ENCODE measurements at regions not wholly inside any gene's neighbourhood (a gene's known extent, or its start where the extent isn't known, plus 50 kb on each side); places are given as distances from the start of the nearest gene placed in this dataset.
"Not testable (repeated sequence)": the region's sequence is repeated elsewhere in the genome, so short reads cannot be mapped to it uniquely, and the experiment has no call there.

DNA sequence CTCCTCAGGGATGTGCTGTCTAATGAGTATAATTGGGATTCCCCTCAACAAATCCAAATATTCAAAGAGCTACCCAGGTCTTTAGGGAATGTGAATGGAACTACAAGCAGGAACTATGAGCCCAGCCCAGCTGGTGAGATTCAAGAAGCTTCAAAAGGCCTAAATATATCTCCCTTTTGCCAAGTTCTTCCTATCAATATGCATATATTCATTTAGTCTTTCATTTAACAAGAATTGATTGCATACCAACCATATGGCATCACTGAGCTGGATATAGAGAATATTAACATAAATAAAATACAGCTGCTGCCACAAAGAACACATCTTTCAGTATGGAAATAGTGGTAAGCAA is 58.9 kb upstream of the PRSS23 start:
- no peaks in the 10 kb centered on the region for H3K36me3 ChIP-seq (ENCODE audit: insufficient read depth, low read length)
- no peak for DNase-seq
- ChIA-PET CTCF (no interaction called here), POLR2A (no interaction called here)
- H3K9me3 ChIP-seq (ENCODE audit: low read length), result no peaks in the 10 kb centered on the region
- H3K27me3 ChIP-seq (ENCODE audit: insufficient read depth, low read length, poor library complexity, severe bottlenecking), result no peaks in the 10 kb centered on the region
- H3K4me1 ChIP-seq (ENCODE audit: insufficient read depth, low read length), result no peaks in the 10 kb centered on the region
- Mint-ChIP-seq H3K4me1 (no peaks in the 10 kb centered on the region), H3K27ac (no peak overlapping the region), H3K27me3 (peaks cover 8 to 13% of the 10 kb centered on the region in 2 donors), H3K36me3 (no peaks in the 10 kb centered on the region), H3K9me3 (peaks cover 0 to 3% (median 0%) of the 10 kb centered on the region in 5 donors), H3K4me3 (no peak overlapping the region)
- H3K27ac ChIP-seq (ENCODE audit: low read depth, low read length), result peak overlapping the region; percentile 16
- no peak overlapping the region for H3K4me3 ChIP-seq (ENCODE audit: low read length)

DNA sequence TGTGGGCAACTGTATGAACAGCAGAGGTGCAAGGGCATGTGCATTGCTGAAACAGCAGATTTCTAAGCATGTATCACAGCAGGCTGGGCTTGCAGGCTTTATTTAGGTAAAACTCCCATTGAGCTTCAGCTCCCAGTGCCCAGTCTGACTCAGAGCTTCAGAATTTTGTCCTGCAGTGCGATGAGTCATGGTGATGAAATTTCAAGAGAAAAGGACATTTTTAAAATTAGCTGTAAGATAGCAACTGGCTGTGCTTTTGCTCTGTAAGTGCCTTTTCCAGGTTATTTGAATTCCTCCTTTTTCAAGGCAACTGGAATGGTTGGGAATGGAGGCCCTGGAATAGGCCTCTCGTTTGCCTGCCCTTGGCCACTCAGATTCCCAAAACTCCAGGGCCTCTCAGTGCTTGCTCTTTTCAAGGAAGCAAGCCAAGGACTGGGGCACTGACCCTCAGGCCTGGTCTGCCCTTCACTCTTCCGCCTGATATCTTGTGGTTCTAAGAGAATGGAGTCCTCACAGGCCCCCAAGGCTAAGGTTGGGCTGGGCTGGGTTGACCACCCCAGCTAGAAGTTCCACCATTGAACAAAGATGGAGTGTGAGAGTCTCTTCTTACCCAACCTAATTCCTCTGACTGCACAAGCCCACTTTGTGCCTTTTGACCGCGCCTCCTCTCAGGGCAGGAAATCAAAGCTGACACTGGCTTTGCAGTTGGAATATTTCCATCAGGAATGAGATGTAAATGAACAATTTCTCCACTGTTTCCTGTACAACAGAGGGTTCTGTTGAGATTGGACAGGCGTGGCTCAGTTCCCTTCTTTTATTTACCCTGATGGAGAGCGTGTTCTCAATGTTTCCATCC is 59.5 kb upstream of the PRSS23 start:
- no peak overlapping the region for H3K4me3 Mint-ChIP-seq
- H3K27ac ChIP-seq (ENCODE audit: low read depth, low read length), result peak overlapping the region; percentile 16
- peaks cover 8 to 13% of the 10 kb centered on the region in 2 donors for H3K27me3 Mint-ChIP-seq
- H3K36me3 ChIP-seq (ENCODE audit: insufficient read depth, low read length), result no peaks in the 10 kb centered on the region
- ChIA-PET POLR2A (no interaction called here), CTCF (no interaction called here)
- H3K9me3 Mint-ChIP-seq, result peaks cover 0 to 3% (median 0%) of the 10 kb centered on the region in 5 donors
- no peaks in the 10 kb centered on the region for H3K9me3 ChIP-seq (ENCODE audit: low read length)
- H3K27ac Mint-ChIP-seq, result no peak overlapping the region
- DNase-seq, result no peak
- no peaks in the 10 kb centered on the region for H3K4me1 Mint-ChIP-seq
- H3K27me3 ChIP-seq (ENCODE audit: insufficient read depth, low read length, poor library complexity, severe bottlenecking), result no peaks in the 10 kb centered on the region
- H3K36me3 Mint-ChIP-seq, result no peaks in the 10 kb centered on the region
- H3K4me3 ChIP-seq (ENCODE audit: low read length), result no peak overlapping the region
- H3K4me1 ChIP-seq (ENCODE audit: insufficient read depth, low read length), result no peaks in the 10 kb centered on the region

GRCh38 chr11:86738568-86738967 is 61.8 kb upstream of the PRSS23 start:
- Mint-ChIP-seq H3K27ac (peak overlapping the region in 1 of 8 donors; percentile 41), H3K36me3 (no peaks in the 10 kb centered on the region)
- POLR2A ChIA-PET, result no interaction called here

DNA sequence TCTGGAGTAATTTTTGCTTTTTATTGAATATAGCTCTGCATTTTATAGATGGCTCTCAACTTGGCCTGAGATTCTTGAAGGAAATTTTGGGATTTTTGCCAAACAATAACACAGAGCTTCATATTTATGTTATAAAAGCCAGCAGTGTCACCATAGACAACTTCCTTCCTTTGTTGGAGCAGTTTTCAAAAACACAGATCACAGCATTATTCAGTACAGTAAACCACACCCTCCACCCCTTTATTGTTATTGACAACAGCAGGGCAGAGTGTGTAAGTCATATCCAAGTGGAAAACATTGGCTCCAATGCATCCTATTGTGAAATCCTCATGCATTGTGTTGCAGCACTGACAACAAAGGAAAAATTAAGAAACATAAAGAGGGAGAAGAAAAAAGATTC is 62.6 kb upstream of the PRSS23 start:
- H3K4me3 ChIP-seq (ENCODE audit: low read length), result no peak overlapping the region
- Mint-ChIP-seq H3K9me3 (peaks cover 0 to 3% (median 0%) of the 10 kb centered on the region in 5 donors), H3K36me3 (no peaks in the 10 kb centered on the region), H3K4me1 (no peaks in the 10 kb centered on the region), H3K27me3 (peaks cover 7% of the 10 kb centered on the region in 2 donors), H3K4me3 (no peak overlapping the region), H3K27ac (no peak overlapping the region)
- no peak overlapping the region for H3K27ac ChIP-seq (ENCODE audit: low read depth, low read length)
- H3K27me3 ChIP-seq (ENCODE audit: insufficient read depth, low read length, poor library complexity, severe bottlenecking), result no peaks in the 10 kb centered on the region
- CTCF ChIA-PET, result no interaction called here
- no peaks in the 10 kb centered on the region for H3K36me3 ChIP-seq (ENCODE audit: insufficient read depth, low read length)
- no peak for DNase-seq
- H3K9me3 ChIP-seq (ENCODE audit: low read length), result no peaks in the 10 kb centered on the region
- H3K4me1 ChIP-seq (ENCODE audit: insufficient read depth, low read length), result no peaks in the 10 kb centered on the region
- POLR2A ChIA-PET, result no interaction called here

More at GRCh38 chr11:86738568-86738967, 61.8 kb upstream of the PRSS23 start:
- no peaks in the 10 kb centered on the region for H3K9me3 ChIP-seq (ENCODE audit: low read length)
- peaks cover 8 to 10% of the 10 kb centered on the region in 2 donors for H3K27me3 Mint-ChIP-seq
- H3K9me3 Mint-ChIP-seq, result peaks cover 0 to 3% (median 0%) of the 10 kb centered on the region in 5 donors
- DNase-seq, result no peak
- CTCF ChIA-PET, result no interaction called here
- no peaks in the 10 kb centered on the region for H3K27me3 ChIP-seq (ENCODE audit: insufficient read depth, low read length, poor library complexity, severe bottlenecking)
- no peaks in the 10 kb centered on the region for H3K36me3 ChIP-seq (ENCODE audit: insufficient read depth, low read length)
- no peaks in the 10 kb centered on the region for H3K4me1 ChIP-seq (ENCODE audit: insufficient read depth, low read length)
- no peaks in the 10 kb centered on the region for H3K4me1 Mint-ChIP-seq
- H3K27ac ChIP-seq (ENCODE audit: low read depth, low read length), result no peak overlapping the region
- H3K4me3 Mint-ChIP-seq, result no peak overlapping the region
- no peak overlapping the region for H3K4me3 ChIP-seq (ENCODE audit: low read length)

GRCh38 chr11:86737230-86737629 is 63.1 kb upstream of the PRSS23 start:
- CTCF ChIA-PET, result no interaction called here
- Histone ChIP-seq H3K9me3 (ENCODE audit: low read length) (no peaks in the 10 kb centered on the region), H3K4me1 (ENCODE audit: insufficient read depth, low read length) (no peaks in the 10 kb centered on the region), H3K4me3 (ENCODE audit: low read length) (no peak overlapping the region), H3K27ac (ENCODE audit: low read depth, low read length) (no peak overlapping the region), H3K36me3 (ENCODE audit: insufficient read depth, low read length) (no peaks in the 10 kb centered on the region), H3K27me3 (ENCODE audit: insufficient read depth, low read length, poor library complexity, severe bottlenecking) (no peaks in the 10 kb centered on the region)
- H3K27me3 Mint-ChIP-seq, result peaks cover 2 to 5% of the 10 kb centered on the region in 2 donors
- no peak overlapping the region for H3K27ac Mint-ChIP-seq
- H3K9me3 Mint-ChIP-seq, result peaks cover 0 to 3% (median 0%) of the 10 kb centered on the region in 5 donors
- POLR2A ChIA-PET, result no interaction called here
- no peak overlapping the region for H3K4me3 Mint-ChIP-seq
- no peak for DNase-seq
- no peaks in the 10 kb centered on the region for H3K4me1 Mint-ChIP-seq
- H3K36me3 Mint-ChIP-seq, result no peaks in the 10 kb centered on the region

GRCh38 chr11:86736291-86737143 is 63.8 kb upstream of the PRSS23 start:
- Histone ChIP-seq H3K36me3 (ENCODE audit: insufficient read depth, low read length) (no peaks in the 10 kb centered on the region), H3K4me1 (ENCODE audit: insufficient read depth, low read length) (no peaks in the 10 kb centered on the region), H3K27me3 (ENCODE audit: insufficient read depth, low read length, poor library complexity, severe bottlenecking) (no peaks in the 10 kb centered on the region), H3K4me3 (ENCODE audit: low read length) (no peak overlapping the region), H3K9me3 (ENCODE audit: low read length) (no peaks in the 10 kb centered on the region), H3K27ac (ENCODE audit: low read depth, low read length) (no peak overlapping the region)
- H3K27me3 Mint-ChIP-seq, result peaks cover 0 to 5% of the 10 kb centered on the region in 2 donors
- H3K4me3 Mint-ChIP-seq, result peak overlapping the region in 1 of 7 donors; percentile 42
- DNase-seq, result no peak
- H3K4me1 Mint-ChIP-seq, result no peaks in the 10 kb centered on the region
- ChIA-PET POLR2A (no interaction called here), CTCF (no interaction called here)
- H3K9me3 Mint-ChIP-seq, result peaks cover 0 to 3% (median 0%) of the 10 kb centered on the region in 5 donors
- H3K27ac Mint-ChIP-seq, result no peak overlapping the region
- no peaks in the 10 kb centered on the region for H3K36me3 Mint-ChIP-seq

DNA sequence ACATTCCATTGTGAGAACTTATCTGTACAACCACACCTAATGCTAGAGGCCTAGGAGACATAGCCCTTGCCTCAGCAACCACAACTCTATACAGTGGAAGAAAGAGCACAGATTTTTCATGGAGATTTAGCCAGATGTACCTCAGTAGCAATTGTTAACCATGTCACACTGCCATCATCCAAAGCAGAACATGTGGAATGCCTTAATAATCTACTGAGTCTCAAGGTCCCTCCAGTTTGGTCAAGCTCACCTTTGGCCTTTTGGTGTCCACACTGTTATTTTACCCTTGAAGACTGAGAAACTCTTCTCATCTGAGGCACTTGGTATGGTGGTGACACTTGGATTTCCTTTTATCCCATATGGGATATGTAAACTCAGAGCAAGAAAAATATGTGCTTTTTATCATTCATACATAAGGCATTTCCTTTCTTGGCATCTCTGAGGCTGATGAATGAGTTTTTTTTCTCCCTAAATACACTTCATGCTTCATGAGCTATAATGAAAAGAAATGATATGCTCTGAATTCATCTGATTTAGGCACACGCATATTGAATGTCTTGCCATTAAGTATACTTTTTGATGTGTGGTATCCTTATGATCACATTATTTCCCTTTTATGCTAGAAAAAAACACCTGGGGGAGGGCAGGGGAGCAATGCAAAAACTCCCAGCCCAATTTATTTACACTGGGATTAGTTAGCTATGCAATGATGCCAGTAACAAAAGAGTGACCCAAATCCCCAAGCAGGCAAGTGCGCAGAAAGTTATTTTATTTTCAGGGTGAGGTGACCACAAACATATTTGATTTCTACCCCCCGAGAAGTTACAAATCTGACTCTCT is 63.3 kb upstream of the ME3 start:
- CTCF ChIA-PET, result no interaction called here
- H3K4me3 ChIP-seq (ENCODE audit: low read length), result no peak overlapping the region
- POLR2A ChIA-PET, result no interaction called here
- H3K9me3 Mint-ChIP-seq, result peaks cover 0 to 2% (median 0%) of the 10 kb centered on the region in 5 donors
- no peaks in the 10 kb centered on the region for H3K4me1 Mint-ChIP-seq
- no peaks in the 10 kb centered on the region for H3K36me3 Mint-ChIP-seq
- H3K27me3 Mint-ChIP-seq, result peaks cover 0 to 5% of the 10 kb centered on the region in 2 donors
- no peak overlapping the region for H3K4me3 Mint-ChIP-seq
- no peak for DNase-seq
- H3K27ac ChIP-seq (ENCODE audit: low read depth, low read length), result no peak overlapping the region
- H3K9me3 ChIP-seq (ENCODE audit: low read length), result no peaks in the 10 kb centered on the region
- no peaks in the 10 kb centered on the region for H3K27me3 ChIP-seq (ENCODE audit: insufficient read depth, low read length, poor library complexity, severe bottlenecking)
- no peaks in the 10 kb centered on the region for H3K36me3 ChIP-seq (ENCODE audit: insufficient read depth, low read length)
- H3K27ac Mint-ChIP-seq, result no peak overlapping the region
- no peaks in the 10 kb centered on the region for H3K4me1 ChIP-seq (ENCODE audit: insufficient read depth, low read length)

DNA sequence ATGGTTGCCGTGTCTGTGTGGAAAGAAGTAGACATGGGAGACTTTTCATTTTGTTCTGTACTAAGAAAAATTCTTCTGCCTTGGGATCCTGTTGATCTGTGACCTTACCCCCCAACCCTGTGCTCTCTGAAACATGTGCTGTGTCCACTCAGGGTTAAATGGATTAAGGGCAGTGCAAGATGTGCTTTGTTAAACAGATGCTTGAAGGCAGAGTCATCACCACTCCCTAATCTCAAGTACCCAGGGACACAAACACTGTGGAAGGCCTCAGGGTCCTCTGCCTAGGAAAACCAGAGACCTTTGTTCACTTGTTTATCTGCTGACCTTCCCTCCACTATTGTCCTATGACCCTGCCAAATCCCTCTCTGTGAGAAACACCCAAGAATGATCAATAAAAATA is 60.3 kb upstream of the ME3 start:
- H3K4me1 Mint-ChIP-seq; H3K27me3 Mint-ChIP-seq; H3K4me3 Mint-ChIP-seq; CTCF ChIA-PET; H3K27ac ChIP-seq (ENCODE audit: low read depth, low read length); POLR2A ChIA-PET; H3K4me1 ChIP-seq (ENCODE audit: insufficient read depth, low read length); H3K4me3 ChIP-seq (ENCODE audit: low read length); H3K27me3 ChIP-seq (ENCODE audit: insufficient read depth, low read length, poor library complexity, severe bottlenecking); H3K36me3 ChIP-seq (ENCODE audit: insufficient read depth, low read length); H3K27ac Mint-ChIP-seq; H3K9me3 Mint-ChIP-seq; H3K36me3 Mint-ChIP-seq; DNase-seq; H3K9me3 ChIP-seq (ENCODE audit: low read length): not testable (repeated sequence)
